ENCODE measurements at regions not wholly inside any gene's neighbourhood (a gene's known extent, or its start where the extent isn't known, plus 50 kb on each side); places are given as distances from the start of the nearest gene placed in this dataset.
"Not testable (repeated sequence)": the region's sequence is repeated elsewhere in the genome, so short reads cannot be mapped to it uniquely, and the experiment has no call there.

GRCh38 chr5:24145806-24146205 lies 499.0 kb downstream of the CDH10 start:
- DNase-seq: no peak

- no peak for DNase-seq
Measured at GRCh38 chr5:24161559-24161958, 483.2 kb downstream of the CDH10 start.

- no peak for DNase-seq
Measured at GRCh38 chr5:24162343-24162742, 482.4 kb downstream of the CDH10 start.

GRCh38 chr5:24163091-24163490 lies 481.7 kb downstream of the CDH10 start:
- DNase-seq: no peak

- no peak for DNase-seq
Measured at GRCh38 chr5:24167806-24168205, 477.0 kb downstream of the CDH10 start.

- DNase-seq: no peak
Measured at GRCh38 chr5:24170026-24170425, 474.8 kb downstream of the CDH10 start.

- DNase-seq: not testable (repeated sequence)
Measured at GRCh38 chr5:24170930-24171329, 473.8 kb downstream of the CDH10 start.

GRCh38 chr5:24177821-24178220 lies 467.0 kb downstream of the CDH10 start:
- no peak for DNase-seq

- no peak for DNase-seq
Measured at GRCh38 chr5:24183981-24184380, 460.8 kb downstream of the CDH10 start.

GRCh38 chr5:24188216-24188925 lies 456.4 kb downstream of the CDH10 start:
- no peak for DNase-seq

GRCh38 chr5:24196789-24197188 lies 448.0 kb downstream of the CDH10 start:
- DNase-seq: no peak

GRCh38 chr5:24208686-24209106 lies 436.1 kb downstream of the CDH10 start:
- DNase-seq: no peak

- no peak for DNase-seq
Measured at GRCh38 chr5:24215114-24215513, 429.7 kb downstream of the CDH10 start.

- DNase-seq: no peak
Measured at GRCh38 chr5:24222876-24223275, 421.9 kb downstream of the CDH10 start.

- no peak for DNase-seq
Measured at GRCh38 chr5:24225051-24225450, 419.7 kb downstream of the CDH10 start.

- no peak for DNase-seq
Measured at GRCh38 chr5:24226479-24226878, 418.3 kb downstream of the CDH10 start.

GRCh38 chr5:24227881-24228280 lies 416.9 kb downstream of the CDH10 start:
- DNase-seq: not testable (repeated sequence)

GRCh38 chr5:24232041-24232440 lies 412.7 kb downstream of the CDH10 start:
- no peak for DNase-seq

- no peak for DNase-seq
Measured at GRCh38 chr5:24232929-24233498, 411.8 kb downstream of the CDH10 start.

- no peak for DNase-seq
Measured at GRCh38 chr5:24235946-24236345, 408.8 kb downstream of the CDH10 start.

- DNase-seq: no peak
Measured at GRCh38 chr5:24245821-24246220, 399.0 kb downstream of the CDH10 start.

GRCh38 chr5:24264547-24264946 lies 380.2 kb downstream of the CDH10 start:
- no peak for DNase-seq

GRCh38 chr5:24265306-24265705 lies 379.5 kb downstream of the CDH10 start:
- DNase-seq: no peak

GRCh38 chr5:24268482-24269056 lies 376.2 kb downstream of the CDH10 start:
- DNase-seq: no peak
